KMS-11 (cell line): ENCODE measurements at regions not wholly inside any gene's neighbourhood (a gene's known extent, or its start where the extent isn't known, plus 50 kb on each side); places are given as distances from the start of the nearest gene placed in this dataset.

Experiments
- H2AFZ ChIP-seq: fragments of 200-600 bp; sonication (generic); 2 replicates; pipeline ENCODE4 v1.6.1; 2016; ENCODE audit warnings: antibody characterized with exemption, mixed run types, low read depth
- H3K27ac ChIP-seq: fragments of 200-600 bp; sonication (generic); 2 replicates; pipeline ENCODE4 v1.6.1; 2016; ENCODE audit warnings: mild to moderate bottlenecking, mixed run types
- H3K27me3 ChIP-seq: fragments of 200-600 bp; sonication (generic); 2 replicates; pipeline ENCODE4 v1.6.1; 2017; ENCODE audit warnings: mild to moderate bottlenecking, low read depth, mixed run types, moderate library complexity; ENCODE audit not compliant: insufficient read depth
- H3K36me3 ChIP-seq: fragments of 200-600 bp; sonication (generic); 2 replicates; pipeline ENCODE4 v1.6.1; 2017; ENCODE audit warnings: mild to moderate bottlenecking, mixed run types; ENCODE audit not compliant: insufficient read depth
- H3K4me1 ChIP-seq: fragments of 200-600 bp; sonication (generic); 2 replicates; pipeline ENCODE4 v1.6.1; 2016; ENCODE audit warnings: mild to moderate bottlenecking, low read depth, mixed run types; ENCODE audit not compliant: poor library complexity, severe bottlenecking
- H3K4me2 ChIP-seq: fragments of 200-600 bp; sonication (generic); 2 replicates; pipeline ENCODE4 v1.7.0; 2016; ENCODE audit warnings: mild to moderate bottlenecking, mixed run types
- H3K4me3 ChIP-seq: fragments of 200-600 bp; sonication (generic); IDR thresholded peaks from 2 replicates; pipeline ENCODE4 v1.6.1; 2017; ENCODE audit warnings: low read depth, low read length, mixed read lengths; ENCODE audit not compliant: insufficient read depth
- H3K79me2 ChIP-seq: fragments of 200-600 bp; sonication (generic); 2 replicates; pipeline ENCODE4 v1.6.1; 2016; ENCODE audit warnings: low read depth, mixed run types; ENCODE audit not compliant: insufficient read depth
- H3K9ac ChIP-seq: fragments of 200-600 bp; sonication (generic); 2 replicates; pipeline ENCODE4 v1.6.1; 2016; ENCODE audit warnings: mild to moderate bottlenecking, mixed run types
- H4K20me1 ChIP-seq: fragments of 200-600 bp; sonication (generic); 2 replicates; pipeline ENCODE4 v1.6.1; 2016; ENCODE audit warnings: mild to moderate bottlenecking, mixed run types; ENCODE audit not compliant: insufficient read depth
- TF ChIP-seq, protein P1 (sequence below): fragments of 200-600 bp; sonication (generic); conservative IDR thresholded peaks from 2 replicates; pipeline ENCODE4 v1.6.1; 2017; ENCODE audit warnings: low read depth, mild to moderate bottlenecking, antibody characterized with exemption, low read length, moderate library complexity, mixed read lengths

- H3K27ac ChIP-seq = no peak overlapping the region
- H2AFZ ChIP-seq = no peak overlapping the region
- H3K27me3 ChIP-seq = no peaks in the 10 kb centered on the region
- H3K79me2 ChIP-seq = no peaks in the 10 kb centered on the region
- no peaks in the 10 kb centered on the region for H4K20me1 ChIP-seq
- H3K4me1 ChIP-seq = peaks cover 3% of the 10 kb centered on the region
- H3K36me3 ChIP-seq = no peaks in the 10 kb centered on the region
- TF ChIP-seq, protein P1, sequence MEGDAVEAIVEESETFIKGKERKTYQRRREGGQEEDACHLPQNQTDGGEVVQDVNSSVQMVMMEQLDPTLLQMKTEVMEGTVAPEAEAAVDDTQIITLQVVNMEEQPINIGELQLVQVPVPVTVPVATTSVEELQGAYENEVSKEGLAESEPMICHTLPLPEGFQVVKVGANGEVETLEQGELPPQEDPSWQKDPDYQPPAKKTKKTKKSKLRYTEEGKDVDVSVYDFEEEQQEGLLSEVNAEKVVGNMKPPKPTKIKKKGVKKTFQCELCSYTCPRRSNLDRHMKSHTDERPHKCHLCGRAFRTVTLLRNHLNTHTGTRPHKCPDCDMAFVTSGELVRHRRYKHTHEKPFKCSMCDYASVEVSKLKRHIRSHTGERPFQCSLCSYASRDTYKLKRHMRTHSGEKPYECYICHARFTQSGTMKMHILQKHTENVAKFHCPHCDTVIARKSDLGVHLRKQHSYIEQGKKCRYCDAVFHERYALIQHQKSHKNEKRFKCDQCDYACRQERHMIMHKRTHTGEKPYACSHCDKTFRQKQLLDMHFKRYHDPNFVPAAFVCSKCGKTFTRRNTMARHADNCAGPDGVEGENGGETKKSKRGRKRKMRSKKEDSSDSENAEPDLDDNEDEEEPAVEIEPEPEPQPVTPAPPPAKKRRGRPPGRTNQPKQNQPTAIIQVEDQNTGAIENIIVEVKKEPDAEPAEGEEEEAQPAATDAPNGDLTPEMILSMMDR = no peak
- no peak overlapping the region for H3K4me2 ChIP-seq
- H3K4me3 ChIP-seq = no peak overlapping the region
- no peak overlapping the region for H3K9ac ChIP-seq
Observed at GRCh38 chr20:57013217-57013616, 253.2 kb downstream of the BMP7 start.

DNA sequence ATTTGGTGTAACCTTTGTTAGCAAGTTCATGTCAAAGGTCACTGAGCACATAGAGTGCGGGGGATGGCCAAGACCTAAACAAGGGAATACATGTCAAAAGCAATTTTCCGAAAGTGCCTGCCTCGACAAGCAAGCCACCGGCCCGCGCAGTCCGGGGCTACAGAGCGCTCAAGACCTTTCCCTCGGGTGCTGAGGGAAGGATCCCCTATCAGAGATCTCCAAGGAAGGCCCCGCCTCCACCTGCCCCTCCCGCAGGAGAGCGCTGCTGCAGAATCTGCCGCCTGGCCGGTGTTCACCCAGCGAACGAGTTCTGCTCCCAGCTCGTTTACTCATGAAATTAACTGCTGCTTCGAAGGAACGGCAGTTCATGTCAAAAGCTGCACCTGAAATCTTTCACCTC, 252.7 kb downstream of the BMP7 start:
- Histone ChIP-seq H3K4me2 (no peak overlapping the region), H3K4me3 (no peak overlapping the region)
- TF ChIP-seq, protein P1 = no peak

GRCh38 chr20:57020364-57020763, 246.1 kb downstream of the BMP7 start:
- no peaks in the 10 kb centered on the region for H3K27me3 ChIP-seq
- no peaks in the 10 kb centered on the region for H3K36me3 ChIP-seq
- H3K9ac ChIP-seq = no peak overlapping the region
- H3K79me2 ChIP-seq = no peaks in the 10 kb centered on the region
- TF ChIP-seq, protein P1 = no peak
- H3K4me2 ChIP-seq = no peak overlapping the region
- no peak overlapping the region for H3K4me3 ChIP-seq
- no peak overlapping the region for H3K27ac ChIP-seq
- H3K4me1 ChIP-seq = no peaks in the 10 kb centered on the region
- H4K20me1 ChIP-seq = no peaks in the 10 kb centered on the region
- H2AFZ ChIP-seq = no peak overlapping the region

More for the DNA sequence above, 252.7 kb downstream of the BMP7 start:
- no peaks in the 10 kb centered on the region for H3K36me3 ChIP-seq
- H3K4me1 ChIP-seq = no peaks in the 10 kb centered on the region
- no peak overlapping the region for H2AFZ ChIP-seq
- H3K9ac ChIP-seq = no peak overlapping the region
- no peaks in the 10 kb centered on the region for H3K27me3 ChIP-seq
- H3K79me2 ChIP-seq = no peaks in the 10 kb centered on the region
- no peaks in the 10 kb centered on the region for H4K20me1 ChIP-seq
- H3K27ac ChIP-seq = no peak overlapping the region

DNA sequence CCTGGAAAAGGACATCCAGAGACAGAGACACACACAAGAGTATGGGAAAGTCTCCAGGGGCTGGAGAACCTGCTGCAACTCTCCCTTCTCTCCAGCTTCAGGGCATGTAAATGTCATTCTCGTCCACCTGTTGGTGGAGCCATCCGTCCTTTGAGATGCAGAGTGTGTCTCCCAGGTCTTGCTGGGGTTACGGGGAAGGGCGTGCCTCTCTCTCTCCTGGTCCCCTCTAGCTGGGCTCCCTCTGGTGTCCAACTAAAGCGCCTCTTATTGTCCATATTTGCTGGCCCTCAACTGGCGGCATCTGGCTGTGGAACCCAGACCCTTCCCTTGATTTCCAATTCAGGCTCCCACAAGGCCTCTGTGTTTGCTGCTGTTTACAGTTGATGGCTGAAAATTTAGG, 244.1 kb downstream of the BMP7 start:
- Histone ChIP-seq H4K20me1 (no peaks in the 10 kb centered on the region), H3K79me2 (no peaks in the 10 kb centered on the region), H3K4me1 (no peaks in the 10 kb centered on the region), H3K27ac (no peak overlapping the region), H3K27me3 (no peaks in the 10 kb centered on the region), H2AFZ (no peak overlapping the region), H3K9ac (no peak overlapping the region), H3K4me2 (no peak overlapping the region), H3K36me3 (no peaks in the 10 kb centered on the region), H3K4me3 (no peak overlapping the region)
- TF ChIP-seq, protein P1 = no peak

DNA sequence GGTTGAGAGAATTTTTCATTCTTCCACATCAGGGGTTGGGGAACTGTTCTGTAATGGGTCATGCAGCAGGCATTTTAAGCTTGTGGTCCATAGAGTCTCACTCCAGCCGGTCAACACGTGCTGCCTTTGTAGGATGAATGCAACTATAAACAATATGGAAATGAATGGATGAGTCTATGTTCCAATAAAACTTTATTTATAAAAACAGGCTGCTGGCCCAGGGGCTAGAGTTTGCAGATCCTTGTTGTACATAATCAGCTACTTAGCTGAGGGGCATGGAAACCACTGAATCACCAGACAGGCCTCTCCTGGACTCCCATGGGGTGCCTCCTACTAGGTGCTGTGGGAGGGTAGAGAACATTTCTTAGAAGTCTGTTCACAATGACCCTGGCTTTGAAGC, 243.4 kb downstream of the BMP7 start:
- no peaks in the 10 kb centered on the region for H3K4me1 ChIP-seq
- H4K20me1 ChIP-seq = no peaks in the 10 kb centered on the region
- no peaks in the 10 kb centered on the region for H3K27me3 ChIP-seq
- no peak overlapping the region for H3K4me3 ChIP-seq
- no peak overlapping the region for H3K4me2 ChIP-seq
- H2AFZ ChIP-seq = no peak overlapping the region
- no peak overlapping the region for H3K27ac ChIP-seq
- no peaks in the 10 kb centered on the region for H3K79me2 ChIP-seq
- TF ChIP-seq, protein P1 = no peak
- H3K36me3 ChIP-seq = no peaks in the 10 kb centered on the region
- no peak overlapping the region for H3K9ac ChIP-seq
